ENCODE measurements at regions not wholly inside any gene's neighbourhood (a gene's known extent, or its start where the extent isn't known, plus 50 kb on each side); places are given as distances from the start of the nearest gene placed in this dataset.

GRCh38 chrX:13103914-13104274 is 59.5 kb upstream of the FAM9C start:
- intact Hi-C loops (cut with DNase I): loop anchor here in 1 of 2 donors (2.0 kb wide), 1 partner anchor 75 kb away; no protein-coding TSS in a partner anchor
- no peak for TF ChIP-seq CTCF (IDR thresholded peaks at IDR 0.05)
- peaks cover 6% of the 10 kb centered on the region for H3K9me3 ChIP-seq
- no peaks in the 10 kb centered on the region for H3K36me3 ChIP-seq (ENCODE audit: insufficient read depth in 1 of 2, low read depth in 1 of 2)
- peaks cover 4% of the 10 kb centered on the region for H3K4me1 ChIP-seq
- no peaks in the 10 kb centered on the region for H3K27me3 ChIP-seq (ENCODE audit: insufficient read depth in 3 of 3, low read length in 2 of 3)
- ATAC-seq (no peak), DNase-seq (no peak)
- H3K4me3 ChIP-seq: no peak overlapping the region
- WGBS, 3 donors: 98 to 100% (median 99%) methylated on average over 2 of the region's 2 CpGs
- H3K27ac ChIP-seq: no peak overlapping the region

- Histone ChIP-seq H3K9me3 (peaks cover 6% of the 10 kb centered on the region), H3K4me3 (no peak overlapping the region), H3K4me1 (peaks cover 4% of the 10 kb centered on the region), H3K36me3 (ENCODE audit: insufficient read depth in 1 of 2, low read depth in 1 of 2) (no peaks in the 10 kb centered on the region), H3K27me3 (ENCODE audit: insufficient read depth in 3 of 3, low read length in 2 of 3) (no peaks in the 10 kb centered on the region), H3K27ac (no peak overlapping the region)
- ATAC-seq (no peak), DNase-seq (no peak)
- WGBS, 3 donors: 69 to 86% (median 84%) methylated on average over 6 of the region's 6 CpGs
- no peak for TF ChIP-seq CTCF (IDR thresholded peaks at IDR 0.05)
- intact Hi-C loops (cut with DNase I): no loop called here
These were observed 58.9 kb upstream of the FAM9C start for GRCh38 chrX:13103188-13103913.

GRCh38 chrX:13102636-13103035 is 58.2 kb upstream of the FAM9C start:
- Histone ChIP-seq H3K4me1 (peaks cover 4% of the 10 kb centered on the region), H3K36me3 (ENCODE audit: insufficient read depth in 1 of 2, low read depth in 1 of 2) (no peaks in the 10 kb centered on the region), H3K27ac (peak overlapping the region; percentile 46), H3K9me3 (peaks cover 11% of the 10 kb centered on the region), H3K27me3 (ENCODE audit: insufficient read depth in 3 of 3, low read length in 2 of 3) (no peaks in the 10 kb centered on the region), H3K4me3 (no peak overlapping the region)
- no peak for TF ChIP-seq CTCF (IDR thresholded peaks at IDR 0.05)
- DNase-seq (no peak), ATAC-seq (no peak)
- intact Hi-C loops (cut with DNase I): no loop called here

GRCh38 chrX:13101441-13102139 is 57.2 kb upstream of the FAM9C start:
- TF ChIP-seq CTCF (IDR thresholded peaks at IDR 0.05): no peak
- peaks cover 4% of the 10 kb centered on the region for H3K4me1 ChIP-seq
- WGBS, 3 donors: 42 to 54% (median 43%) methylated on average over 8 to 9 of the region's 9 CpGs
- intact Hi-C loops (cut with DNase I): no loop called here
- DNase-seq (peak; percentile 56 to 71), ATAC-seq (peak; percentile 56 to 88 (median 82))
- peak overlapping the region; percentile 46 for H3K27ac ChIP-seq
- no peaks in the 10 kb centered on the region for H3K36me3 ChIP-seq (ENCODE audit: insufficient read depth in 1 of 2, low read depth in 1 of 2)
- no peak overlapping the region for H3K4me3 ChIP-seq
- H3K9me3 ChIP-seq: peaks cover 11% of the 10 kb centered on the region
- H3K27me3 ChIP-seq (ENCODE audit: insufficient read depth in 3 of 3, low read length in 2 of 3): no peaks in the 10 kb centered on the region

Measured in psoas muscle (tissue), 7 donors.